ENCODE measurements at regions not wholly inside any gene's neighbourhood (a gene's known extent, or its start where the extent isn't known, plus 50 kb on each side); places are given as distances from the start of the nearest gene placed in this dataset.

DNA sequence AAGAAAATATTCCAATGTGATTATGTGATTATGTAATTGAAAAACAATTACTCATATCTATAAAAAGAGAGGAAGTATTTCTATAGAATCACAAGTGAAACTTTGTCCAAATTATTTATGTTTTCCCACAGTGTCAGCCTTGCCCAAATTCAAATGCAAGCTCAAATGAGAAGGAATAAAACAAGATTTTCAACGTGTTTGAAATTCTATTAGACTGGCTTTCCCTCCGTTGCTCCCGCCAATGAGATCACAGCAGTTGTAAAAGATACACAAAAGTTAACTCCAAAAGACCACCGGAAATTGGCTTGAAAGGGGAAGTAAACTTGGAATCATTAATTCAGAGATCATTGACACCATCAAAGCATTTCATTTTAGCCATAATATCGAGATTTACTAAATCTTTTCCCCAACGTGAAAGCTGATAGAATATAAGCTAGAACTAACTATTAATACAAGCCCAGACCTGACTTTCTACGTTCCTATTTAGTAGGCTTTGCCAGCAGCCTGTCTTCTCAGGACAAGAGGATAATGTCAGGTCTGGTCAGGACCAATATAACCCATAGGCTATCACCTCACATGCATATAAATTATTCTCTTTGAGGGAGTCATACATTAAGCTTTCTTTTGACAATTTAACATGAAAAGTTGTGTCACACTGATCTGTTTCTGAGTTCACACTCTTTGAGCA, 222.6 kb upstream of the CHAC2 start:
- TF ChIP-seq POLR2A (IDR thresholded peaks at IDR 0.05), result no peak
- TF ChIP-seq, protein P1, sequence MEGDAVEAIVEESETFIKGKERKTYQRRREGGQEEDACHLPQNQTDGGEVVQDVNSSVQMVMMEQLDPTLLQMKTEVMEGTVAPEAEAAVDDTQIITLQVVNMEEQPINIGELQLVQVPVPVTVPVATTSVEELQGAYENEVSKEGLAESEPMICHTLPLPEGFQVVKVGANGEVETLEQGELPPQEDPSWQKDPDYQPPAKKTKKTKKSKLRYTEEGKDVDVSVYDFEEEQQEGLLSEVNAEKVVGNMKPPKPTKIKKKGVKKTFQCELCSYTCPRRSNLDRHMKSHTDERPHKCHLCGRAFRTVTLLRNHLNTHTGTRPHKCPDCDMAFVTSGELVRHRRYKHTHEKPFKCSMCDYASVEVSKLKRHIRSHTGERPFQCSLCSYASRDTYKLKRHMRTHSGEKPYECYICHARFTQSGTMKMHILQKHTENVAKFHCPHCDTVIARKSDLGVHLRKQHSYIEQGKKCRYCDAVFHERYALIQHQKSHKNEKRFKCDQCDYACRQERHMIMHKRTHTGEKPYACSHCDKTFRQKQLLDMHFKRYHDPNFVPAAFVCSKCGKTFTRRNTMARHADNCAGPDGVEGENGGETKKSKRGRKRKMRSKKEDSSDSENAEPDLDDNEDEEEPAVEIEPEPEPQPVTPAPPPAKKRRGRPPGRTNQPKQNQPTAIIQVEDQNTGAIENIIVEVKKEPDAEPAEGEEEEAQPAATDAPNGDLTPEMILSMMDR (IDR thresholded peaks at IDR 0.05), result no peak

All from lower leg skin (tissue), 3 donors.